ENCODE measurements at regions not wholly inside any gene's neighbourhood (a gene's known extent, or its start where the extent isn't known, plus 50 kb on each side); places are given as distances from the start of the nearest gene placed in this dataset.

- DNase-seq (ENCODE audit: low read depth in 2 of 2) = no peak
Measured at GRCh38 chr18:78207942-78208341, 771.7 kb upstream of the SALL3 start.

GRCh38 chr18:78208461-78208860 lies 771.2 kb upstream of the SALL3 start:
- DNase-seq (ENCODE audit: low read depth in 2 of 2) = no peak

DNA sequence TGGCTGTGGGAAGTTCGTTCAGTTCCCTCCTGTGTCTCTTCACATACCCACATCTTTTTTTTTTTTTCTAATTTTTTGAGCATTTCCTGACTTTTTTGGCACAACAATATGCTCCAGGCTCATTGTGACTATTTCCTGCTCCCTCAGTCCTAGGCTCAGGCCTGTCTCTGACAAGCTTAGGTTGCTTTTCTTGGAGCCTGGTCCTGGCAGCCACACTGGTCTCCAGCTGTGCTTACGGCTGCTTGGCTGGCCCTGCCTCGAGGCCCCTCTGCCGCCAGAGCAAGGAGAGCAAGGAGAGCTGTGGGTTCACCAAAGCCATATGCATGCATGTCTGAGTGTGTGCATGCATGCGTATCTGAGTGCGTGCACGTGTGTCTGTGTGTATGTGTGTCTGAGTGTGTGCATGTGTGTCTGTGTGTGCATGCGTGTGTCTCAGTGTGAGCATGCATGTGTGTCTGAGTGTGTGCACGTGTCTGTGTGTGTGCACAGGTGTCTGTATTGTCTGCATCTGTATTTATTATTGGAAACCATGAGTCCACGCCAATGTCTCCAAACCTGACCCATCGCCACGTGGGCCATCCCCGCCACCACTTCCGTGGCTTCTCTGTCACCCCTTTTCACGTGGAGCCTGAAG lies 766.1 kb upstream of the SALL3 start:
- no peak for DNase-seq (ENCODE audit: low read depth in 2 of 2)

- DNase-seq (ENCODE audit: low read depth in 2 of 2) = no peak
Measured at GRCh38 chr18:78221496-78221895, 758.1 kb upstream of the SALL3 start.

DNA sequence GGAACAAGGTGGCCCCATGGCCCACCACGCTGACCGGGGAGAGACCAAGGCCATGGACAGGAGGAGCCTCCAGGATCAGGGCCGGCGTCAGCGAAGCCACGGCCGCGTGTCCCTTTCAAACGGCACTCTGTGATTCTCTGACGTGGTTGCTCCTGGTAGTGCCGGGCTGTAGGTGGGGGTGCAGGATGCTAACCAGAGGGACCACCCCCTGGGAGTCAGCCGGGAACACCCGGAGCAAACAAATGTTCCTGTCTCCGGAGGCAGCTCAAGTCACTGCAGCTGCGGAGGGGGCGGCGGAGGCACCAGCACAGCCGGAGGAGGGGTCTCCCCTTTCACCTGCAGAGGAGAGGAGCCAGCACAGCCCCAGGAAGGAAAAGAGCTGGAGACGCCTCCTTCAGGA lies 750.6 kb upstream of the SALL3 start:
- no peak for DNase-seq (ENCODE audit: low read depth in 2 of 2)

DNA sequence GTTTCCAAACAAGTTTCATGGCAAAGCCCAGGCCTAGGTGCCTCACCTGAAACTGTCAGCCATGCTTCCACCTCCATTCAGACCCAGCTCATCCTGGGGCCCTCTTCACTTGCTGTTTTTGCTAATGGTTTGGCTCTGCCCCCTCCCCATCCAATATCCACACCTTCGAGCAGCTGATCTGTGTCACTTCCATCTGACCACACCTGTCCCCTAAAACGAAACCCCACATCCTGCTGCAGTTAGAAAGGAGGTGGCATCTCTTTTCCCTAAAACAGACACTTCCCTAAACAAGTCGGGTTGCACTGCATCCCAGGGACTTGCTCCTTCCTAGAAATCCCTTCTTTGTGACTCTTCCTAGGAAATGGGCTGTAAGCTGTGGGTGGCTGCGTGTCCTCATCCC lies 748.7 kb upstream of the SALL3 start:
- DNase-seq (ENCODE audit: low read depth in 2 of 2) = no peak

GRCh38 chr18:78232196-78232595 lies 747.4 kb upstream of the SALL3 start:
- DNase-seq (ENCODE audit: low read depth in 2 of 2) = no peak

GRCh38 chr18:78237864-78238263 lies 741.8 kb upstream of the SALL3 start:
- DNase-seq (ENCODE audit: low read depth in 2 of 2) = no peak

- no peak for DNase-seq (ENCODE audit: low read depth in 2 of 2)
Measured at GRCh38 chr18:78238404-78239089, 741.1 kb upstream of the SALL3 start.

DNA sequence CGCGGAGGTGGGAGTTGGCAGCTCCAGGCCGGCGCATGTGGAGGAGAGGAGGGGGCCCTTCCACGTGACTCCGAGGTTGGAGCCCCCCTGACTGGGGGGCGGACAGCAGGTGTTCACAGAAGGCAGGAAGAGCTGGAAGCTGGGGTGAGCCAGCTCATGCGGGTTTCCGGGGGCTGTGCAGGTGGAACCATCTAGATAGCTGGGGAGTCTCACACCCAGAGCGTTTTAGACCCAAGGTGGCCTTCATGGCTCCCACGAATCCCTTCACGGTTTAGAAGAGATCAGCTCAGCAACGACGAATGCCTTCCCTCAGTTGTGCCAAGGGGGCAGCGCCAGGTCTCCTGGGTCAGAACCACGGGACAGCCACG lies 740.5 kb upstream of the SALL3 start:
- no peak for DNase-seq (ENCODE audit: low read depth in 2 of 2)

DNA sequence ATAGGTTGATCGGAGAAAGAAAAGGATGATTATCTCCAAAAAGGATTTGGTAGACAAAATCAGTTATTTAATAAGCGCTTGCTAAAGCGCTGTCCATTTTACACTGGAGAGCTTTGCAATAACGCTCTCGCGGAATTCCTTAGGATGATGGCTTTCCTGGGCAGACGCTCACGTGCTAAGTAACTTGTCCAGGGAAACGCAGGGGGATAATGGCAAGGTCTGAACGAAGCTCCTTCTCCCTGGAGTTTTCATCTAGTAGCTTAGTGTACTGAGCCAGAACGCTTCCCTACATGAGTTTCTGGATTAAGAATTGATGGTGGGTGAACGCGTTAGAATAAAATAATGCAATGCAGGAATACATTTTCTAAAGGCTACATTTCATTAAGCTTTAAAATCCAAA lies 739.5 kb upstream of the SALL3 start:
- no peak for DNase-seq (ENCODE audit: low read depth in 2 of 2)

GRCh38 chr18:78240627-78241252 lies 738.9 kb upstream of the SALL3 start:
- DNase-seq (ENCODE audit: low read depth in 2 of 2) = no peak

DNA sequence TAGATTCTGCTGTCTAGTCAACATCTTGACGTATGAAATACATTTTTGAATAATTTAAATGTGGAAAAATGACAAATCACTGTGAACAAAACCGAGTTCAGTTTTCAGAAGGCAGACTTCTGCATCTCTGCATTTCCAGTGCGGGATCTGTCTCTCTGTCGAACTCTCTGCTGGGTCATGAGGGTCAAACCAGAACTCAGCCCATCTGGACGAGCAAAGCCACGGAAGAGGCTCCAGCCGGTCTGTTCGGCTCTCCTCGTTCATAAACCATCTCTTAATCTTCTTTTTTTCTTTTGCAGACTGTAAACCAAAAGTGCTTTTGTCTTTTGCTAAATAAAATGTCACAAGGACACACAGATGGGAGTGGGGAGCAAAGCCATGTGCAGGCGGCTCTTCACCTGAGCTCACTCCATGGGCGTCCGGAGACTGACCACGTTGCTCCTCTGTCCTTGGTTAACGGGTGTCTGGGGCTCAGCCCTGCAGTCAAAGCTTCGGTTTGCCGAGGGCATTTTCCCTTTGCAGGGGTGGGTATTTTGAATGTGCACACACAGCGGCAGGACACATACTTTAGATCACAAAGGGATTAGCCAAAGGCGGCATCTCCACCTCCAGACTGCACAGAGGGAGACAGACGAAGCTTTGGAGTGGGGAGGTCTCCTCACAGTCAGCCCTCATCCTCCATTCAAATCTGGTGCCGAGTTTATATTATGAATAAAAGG lies 737.9 kb upstream of the SALL3 start:
- no peak for DNase-seq (ENCODE audit: low read depth in 2 of 2)

GRCh38 chr18:78242254-78242643 lies 737.4 kb upstream of the SALL3 start:
- no peak for DNase-seq (ENCODE audit: low read depth in 2 of 2)

DNA sequence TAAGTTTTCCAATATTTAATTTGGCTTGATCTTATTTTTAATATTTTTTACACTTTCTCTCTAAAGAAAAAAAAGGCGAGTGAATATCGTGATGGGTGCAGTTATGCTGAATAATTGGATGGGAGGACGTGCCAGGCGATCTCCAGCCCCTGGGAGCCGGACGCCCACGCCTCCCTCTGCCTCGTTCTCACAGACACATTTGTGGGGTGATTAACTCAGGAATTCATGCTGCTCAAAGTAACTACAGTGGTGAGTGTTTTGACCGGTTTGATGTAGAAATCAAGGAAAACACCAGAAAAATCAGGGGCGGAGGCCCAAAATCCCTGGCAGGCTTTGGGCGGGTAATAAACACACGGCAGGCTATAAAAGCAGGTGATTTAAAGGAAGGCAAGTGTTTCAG lies 736.8 kb upstream of the SALL3 start:
- no peak for DNase-seq (ENCODE audit: low read depth in 2 of 2)

- DNase-seq (ENCODE audit: low read depth in 2 of 2) = no peak
Measured at GRCh38 chr18:78244779-78245178, 734.8 kb upstream of the SALL3 start.

DNA sequence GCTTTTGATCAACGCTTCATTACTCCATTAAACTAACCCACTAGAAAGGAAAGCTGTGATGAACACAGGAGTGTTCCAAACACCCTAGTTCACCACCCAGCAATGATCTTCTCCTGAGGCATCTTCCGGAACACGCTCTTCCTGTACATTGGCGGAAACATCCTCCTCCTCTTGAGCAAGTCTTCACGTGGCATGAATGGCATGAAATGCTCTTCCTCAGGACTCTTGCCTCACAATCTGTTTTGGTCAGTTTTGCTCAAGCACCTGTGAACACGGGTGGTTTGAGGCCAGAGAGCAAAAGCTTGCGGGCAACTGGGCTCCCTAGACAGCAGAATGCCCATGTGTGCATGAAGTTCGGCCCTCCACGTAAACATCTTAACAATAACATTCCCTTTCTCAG lies 734.2 kb upstream of the SALL3 start:
- DNase-seq (ENCODE audit: low read depth in 2 of 2) = no peak

GRCh38 chr18:78246050-78246449 lies 733.6 kb upstream of the SALL3 start:
- no peak for DNase-seq (ENCODE audit: low read depth in 2 of 2)

DNA sequence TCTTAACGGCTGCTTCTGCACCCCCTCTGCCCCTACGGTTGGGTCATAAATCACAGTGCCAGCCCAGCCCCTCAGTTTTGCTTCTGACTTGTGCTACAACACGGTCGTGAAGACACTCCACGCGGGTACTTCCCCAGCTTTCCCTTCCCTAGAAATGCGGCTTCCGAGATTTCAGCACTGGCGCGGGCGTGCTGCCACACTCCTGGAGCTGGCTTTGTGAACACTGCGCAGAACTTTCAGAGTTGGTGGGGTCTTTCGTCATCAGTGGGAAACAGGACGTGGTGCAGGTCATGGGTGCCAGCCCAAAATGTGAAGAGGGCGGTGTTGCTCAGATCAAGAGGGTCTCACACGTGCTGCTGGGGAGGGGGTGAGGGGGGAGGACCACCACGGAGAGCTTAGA lies 733.0 kb upstream of the SALL3 start:
- DNase-seq (ENCODE audit: low read depth in 2 of 2) = no peak

DNA sequence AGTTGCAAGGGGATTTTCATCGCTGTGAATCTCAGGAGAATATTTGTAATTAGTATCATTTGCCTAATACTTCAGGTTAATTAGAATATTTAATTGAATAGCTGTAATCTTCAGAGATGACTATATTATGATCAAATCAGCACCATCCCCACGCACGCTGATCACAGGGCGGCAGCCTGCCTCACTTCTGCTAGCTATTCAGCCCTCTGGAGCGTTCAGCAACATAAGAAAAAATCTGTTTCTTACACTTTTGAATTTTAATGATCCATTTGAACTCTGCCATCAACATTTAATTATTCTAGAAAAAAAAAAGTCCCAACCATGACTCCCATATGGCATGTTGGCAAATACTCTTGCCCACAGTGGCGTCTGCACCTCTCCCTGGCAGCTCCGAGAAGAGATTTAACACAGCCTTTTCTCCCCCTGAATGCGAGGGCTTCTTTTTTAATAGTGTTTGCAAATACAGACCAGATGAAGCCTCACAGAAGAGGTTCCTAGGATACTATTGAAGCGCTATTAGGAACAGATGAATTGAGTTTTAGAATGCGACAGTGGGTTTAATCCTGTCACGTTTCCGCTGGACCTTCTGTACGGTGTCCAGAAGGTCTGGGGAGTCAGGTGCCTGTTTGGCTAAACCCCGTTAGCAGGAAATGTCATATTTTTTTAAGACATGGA lies 731.9 kb upstream of the SALL3 start:
- no peak for DNase-seq (ENCODE audit: low read depth in 2 of 2)

DNA sequence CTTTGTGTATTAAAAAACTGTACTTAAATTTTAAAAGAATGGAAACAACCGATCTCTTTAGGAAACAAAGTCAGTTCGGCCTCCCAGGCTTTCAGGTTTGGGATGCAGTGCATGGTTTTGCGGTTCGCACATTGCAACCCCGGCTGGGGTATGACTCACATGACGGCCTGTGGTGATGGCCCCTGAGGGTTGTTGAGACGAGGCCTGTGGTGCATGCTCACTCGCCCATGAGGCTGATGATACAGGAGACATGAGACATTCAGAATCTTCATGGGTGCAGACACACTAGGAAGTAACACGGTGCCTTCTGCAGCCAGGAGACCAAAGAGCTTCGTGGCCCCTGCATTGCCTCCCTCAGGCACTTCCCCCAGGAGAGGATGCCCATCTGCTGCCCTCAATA lies 724.6 kb upstream of the SALL3 start:
- DNase-seq (ENCODE audit: low read depth in 2 of 2) = no peak

Measured in stimulated activated CD8-positive, alpha-beta memory T cell treated with anti-CD3 and anti-CD28 coated beads, Interleukin-7, amount 100 ng/mL, for 4 hours (primary cell).